ENCODE measurements at regions not wholly inside any gene's neighbourhood (a gene's known extent, or its start where the extent isn't known, plus 50 kb on each side); places are given as distances from the start of the nearest gene placed in this dataset.
"Not testable (repeated sequence)": the region's sequence is repeated elsewhere in the genome, so short reads cannot be mapped to it uniquely, and the experiment has no call there.

DNA sequence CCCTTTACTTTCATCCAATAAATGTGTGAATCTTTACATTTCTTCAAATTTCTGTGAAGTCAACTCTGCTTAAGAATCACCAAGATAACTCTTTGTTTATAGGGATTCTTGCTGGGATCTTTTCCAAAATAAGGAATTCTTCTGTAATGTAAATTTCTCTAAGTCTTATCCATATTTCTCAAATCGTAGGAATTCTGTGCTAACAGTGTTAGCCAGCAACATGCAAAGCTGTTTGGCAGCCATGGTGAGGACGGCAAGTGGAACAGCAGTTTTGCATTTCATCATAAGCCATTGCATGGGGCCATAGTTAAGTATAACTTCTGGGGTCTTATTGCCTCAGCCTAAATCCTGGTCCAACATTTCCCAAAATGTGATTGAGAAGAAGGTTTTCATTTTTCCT is 310.5 kb upstream of the PRR16 start:
- no peak for DNase-seq

DNA sequence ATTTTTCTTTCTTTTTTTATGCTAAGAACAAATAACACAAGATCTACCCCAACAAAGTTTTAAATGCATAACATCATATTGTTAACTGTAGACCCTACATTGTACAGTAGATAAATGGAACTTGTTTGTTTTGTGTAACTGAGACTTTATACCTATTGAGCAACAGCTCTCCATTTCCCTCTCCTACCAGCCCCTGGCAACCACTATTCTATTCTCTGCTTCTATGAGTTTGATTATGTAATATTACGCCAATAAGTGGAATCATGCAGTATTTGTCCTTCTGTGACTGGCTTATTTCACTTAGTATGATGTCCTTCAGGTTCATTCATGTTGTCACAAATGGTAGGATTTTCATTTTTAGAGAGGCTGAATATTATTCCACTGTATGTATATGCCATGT is 308.2 kb upstream of the PRR16 start:
- no peak for DNase-seq

DNA sequence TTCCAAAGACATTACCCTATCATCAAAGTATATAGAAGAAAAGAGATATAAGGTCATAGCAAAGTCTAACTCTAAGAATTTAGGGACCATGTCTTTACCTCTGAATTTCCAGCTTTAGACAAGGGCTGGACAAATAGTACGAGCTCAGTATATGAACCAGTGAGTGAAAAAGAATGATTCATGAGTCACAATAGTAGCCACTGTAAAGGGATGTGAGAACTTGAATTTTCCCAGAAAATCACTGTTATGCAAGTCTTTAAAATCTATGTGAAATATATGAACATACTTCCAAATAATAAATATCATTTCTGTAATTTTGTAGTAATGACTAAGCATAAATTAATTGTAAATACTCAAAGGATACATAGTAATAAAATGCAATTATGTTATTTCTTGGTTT is 305.9 kb upstream of the PRR16 start:
- DNase-seq, result no peak

DNA sequence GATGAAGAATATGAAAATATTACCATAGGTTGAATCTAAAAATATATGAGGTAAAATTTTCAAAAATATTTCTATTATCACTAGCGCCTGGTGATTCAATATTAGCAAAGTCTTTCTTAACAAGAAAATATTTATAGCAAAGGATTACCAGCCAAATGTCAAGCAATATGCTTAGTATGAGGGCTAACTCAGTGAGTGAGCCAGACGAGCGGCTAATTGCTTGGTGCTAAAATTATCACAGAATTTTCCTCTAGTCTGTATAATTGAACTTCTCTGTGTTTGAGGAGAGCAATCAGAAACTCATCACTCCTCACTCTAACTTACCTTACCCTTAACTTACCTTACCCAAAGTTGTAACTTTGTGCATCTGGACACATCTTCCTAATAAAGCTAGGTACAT is 304.9 kb upstream of the PRR16 start:
- DNase-seq, result no peak

DNA sequence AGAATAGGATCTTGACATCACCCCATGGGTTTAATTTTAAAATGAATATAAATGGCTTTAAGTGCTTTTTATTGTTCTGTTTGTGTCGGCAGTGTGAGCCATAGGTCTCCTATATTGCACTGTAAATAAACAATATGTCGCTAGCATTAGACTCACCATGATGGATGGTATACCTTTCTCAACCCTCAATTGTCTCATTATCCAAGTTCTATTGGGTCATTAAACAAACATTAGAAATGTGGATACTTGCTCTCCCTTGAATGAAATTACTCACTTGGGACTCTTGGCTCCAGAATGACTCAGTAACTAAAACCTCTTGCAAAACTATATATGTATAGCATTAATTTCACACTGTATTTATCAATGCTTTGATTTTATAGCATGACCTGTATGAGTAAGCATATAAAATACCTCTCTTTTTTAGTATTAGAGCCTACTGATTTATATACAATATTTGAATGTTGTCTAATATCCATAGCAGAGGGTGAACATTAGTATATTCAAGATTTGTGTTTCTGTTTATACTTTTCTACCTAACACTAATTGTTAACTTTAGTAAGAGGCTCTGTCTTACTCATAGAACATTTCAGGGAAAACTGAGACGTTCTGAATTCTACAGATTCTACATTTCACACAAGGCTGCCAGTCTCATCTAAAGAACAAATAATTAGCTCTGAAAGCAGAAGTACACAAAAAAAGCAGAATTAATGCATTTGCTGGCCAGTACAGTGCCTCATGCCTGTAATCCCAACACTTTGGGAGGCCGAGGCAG is 303.8 kb upstream of the PRR16 start:
- DNase-seq, result no peak

DNA sequence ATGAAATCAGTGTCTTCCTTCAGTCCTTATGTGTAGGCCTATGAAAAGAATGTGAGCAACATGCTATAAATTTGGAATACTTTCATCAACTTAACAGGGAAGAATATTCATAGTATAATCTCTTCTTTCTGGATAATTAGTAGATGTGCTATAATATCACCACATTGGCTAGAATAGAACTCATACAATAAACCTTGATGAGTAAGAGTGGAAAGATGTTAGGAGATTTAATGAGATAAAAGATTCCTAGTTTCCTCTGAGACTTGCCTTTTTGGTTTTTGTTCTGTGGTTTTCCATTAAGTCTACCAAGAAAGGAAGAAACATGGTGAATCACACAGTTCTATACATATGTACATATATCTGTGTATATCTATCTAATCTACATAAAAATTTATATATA is 301.8 kb upstream of the PRR16 start:
- no peak for DNase-seq

DNA sequence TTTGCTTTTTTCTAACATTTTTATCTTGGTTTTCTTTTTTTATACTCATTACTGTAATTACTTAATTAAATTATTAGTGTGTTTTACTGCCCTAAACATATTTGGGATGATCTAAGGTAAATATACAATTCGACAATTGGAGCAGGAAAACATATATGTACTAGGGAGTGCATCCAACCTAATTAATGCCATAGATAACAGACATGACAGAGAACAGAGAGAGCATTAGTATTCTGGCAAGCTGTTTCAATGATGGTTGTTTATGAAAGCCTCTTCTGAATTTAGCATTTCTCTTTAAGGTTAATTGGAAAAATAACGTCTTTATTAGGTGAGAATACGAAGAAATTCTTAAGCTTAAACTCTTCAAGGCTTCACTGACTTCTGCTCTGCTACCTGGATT is 300.1 kb upstream of the PRR16 start:
- no peak for DNase-seq

DNA sequence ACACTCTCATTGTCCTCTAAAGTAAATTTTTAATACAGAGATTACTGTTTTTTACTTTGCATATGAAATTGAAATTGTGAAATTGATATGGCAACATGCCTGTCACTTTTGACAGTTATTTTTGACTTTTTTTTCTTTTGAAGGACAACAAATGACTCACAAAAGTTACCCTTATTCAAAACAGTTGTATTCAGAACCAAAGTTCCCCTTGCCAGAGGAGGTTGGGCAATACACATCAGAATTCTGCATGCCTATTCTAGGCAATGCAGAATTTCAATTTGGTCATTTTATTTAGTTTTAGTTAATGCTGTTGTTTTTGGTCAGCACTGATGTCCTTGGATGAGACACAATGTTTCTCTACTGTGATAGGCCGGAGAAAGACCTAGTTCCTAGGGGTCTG is 299.1 kb upstream of the PRR16 start:
- DNase-seq, result no peak

DNA sequence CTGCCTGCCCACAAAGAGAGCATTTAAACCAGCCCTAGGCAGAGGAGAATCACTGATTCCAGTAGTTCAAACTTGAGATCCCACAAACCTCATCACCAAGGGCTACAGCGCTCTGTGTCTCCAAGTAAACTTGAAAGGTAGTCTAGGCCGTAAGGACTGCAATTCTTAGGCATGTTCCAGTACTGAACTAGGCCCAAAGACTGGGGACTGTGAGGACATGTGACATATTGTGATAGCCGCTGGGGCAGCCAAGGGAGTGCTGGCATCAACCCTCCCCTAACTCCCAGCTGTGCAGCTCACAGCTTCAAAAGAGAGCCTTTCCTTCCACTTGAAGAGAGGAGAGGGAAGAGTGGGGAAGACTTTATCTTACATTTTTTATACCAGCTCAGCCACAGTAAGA is 291.0 kb upstream of the PRR16 start:
- DNase-seq, result no peak

DNA sequence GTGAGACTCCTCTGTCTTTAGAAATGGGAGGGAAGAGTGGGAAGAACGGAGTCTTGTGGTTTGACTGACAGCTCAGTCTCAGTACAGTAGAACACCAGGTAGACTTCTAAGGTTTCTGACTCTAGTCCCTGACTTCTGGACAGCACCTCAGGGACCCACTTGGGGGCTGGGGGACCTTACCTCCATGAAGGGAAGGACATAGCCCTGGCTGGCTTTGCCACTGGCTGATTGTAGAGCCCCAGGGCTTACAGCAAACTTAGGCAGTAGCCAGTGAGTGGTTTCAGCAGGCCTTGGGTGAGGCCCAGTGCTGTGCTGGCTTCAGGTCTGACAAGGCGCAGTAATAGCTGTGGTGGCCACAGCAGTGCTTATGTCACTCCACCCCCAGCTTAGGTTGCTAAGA is 290.0 kb upstream of the PRR16 start:
- DNase-seq, result no peak

DNA sequence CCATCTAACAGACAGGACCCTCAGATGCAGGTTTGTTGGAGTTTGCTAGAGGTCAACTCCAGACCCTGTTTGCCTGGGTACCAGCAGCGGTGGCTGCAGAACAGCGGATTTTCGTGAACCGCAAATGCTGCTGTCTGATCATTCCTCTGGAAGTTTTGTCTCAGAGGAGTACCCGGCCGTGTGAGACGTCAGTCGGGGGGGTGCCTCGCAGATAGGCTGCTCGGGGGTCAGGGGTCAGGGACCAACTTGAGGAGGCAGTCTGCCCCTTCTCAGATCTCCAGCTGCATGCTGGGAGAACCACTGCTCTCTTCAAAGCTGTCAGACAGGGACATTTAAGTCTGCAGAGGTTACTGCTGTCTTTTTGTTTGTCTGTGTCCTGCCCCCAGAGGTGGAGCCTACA is 282.9 kb upstream of the PRR16 start:
- not testable (repeated sequence) for DNase-seq

DNA sequence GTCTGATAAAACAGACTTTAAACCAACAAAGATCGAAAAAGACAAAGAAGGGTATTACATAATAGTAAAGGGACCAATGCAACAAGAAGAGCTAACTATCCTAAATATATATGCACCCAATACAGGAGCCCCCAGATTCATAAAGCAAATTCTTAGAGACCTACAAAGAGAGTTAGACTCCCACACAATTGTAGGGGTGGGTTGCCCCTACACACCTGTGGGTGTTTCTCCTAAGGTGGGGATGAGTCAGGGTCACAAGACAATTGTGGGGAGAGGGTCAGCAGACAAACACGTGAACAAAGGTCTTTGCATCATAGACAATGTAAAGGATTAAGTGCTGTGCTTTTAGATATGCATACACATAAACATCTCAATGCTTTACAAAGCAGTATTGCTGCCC is 269.4 kb upstream of the PRR16 start:
- not testable (repeated sequence) for DNase-seq

DNA sequence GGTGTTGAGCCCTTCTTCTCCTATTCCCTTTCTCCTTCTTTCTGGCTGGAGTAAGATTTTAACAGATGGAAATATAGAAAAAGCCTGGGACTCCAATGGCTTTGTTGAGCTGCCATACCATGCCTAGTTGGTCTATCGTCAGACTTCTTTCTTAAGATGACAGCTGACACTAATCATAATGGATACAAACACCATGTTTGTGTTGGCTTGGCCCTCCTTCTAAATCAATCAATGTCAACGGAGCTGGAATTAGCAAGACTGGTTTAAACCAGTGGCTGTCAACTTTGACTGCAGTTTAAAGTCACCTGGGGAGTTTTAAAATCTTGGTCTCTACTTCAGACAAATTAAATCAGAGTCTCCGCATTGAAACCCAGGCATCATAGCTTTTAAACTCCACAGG is 264.5 kb upstream of the PRR16 start:
- no peak for DNase-seq

DNA sequence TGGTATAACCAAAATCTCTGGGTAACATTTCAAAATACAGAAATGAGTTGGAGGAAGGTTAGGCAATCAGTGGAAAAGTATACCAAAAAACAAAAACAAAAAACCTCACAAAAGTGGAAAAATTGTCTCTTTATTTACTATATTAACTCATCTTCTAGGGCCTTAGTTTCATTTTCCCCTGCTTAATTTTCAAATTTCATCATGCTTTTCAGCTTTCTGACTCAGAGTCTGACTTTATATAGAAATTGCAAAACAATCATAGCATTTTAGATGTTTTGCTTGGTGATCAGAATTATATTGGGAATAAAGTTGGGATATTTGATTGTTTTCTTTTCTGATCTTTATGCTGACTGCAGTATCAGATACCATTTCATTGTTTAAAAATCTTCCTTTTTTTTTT is 257.0 kb upstream of the PRR16 start:
- DNase-seq, result no peak

DNA sequence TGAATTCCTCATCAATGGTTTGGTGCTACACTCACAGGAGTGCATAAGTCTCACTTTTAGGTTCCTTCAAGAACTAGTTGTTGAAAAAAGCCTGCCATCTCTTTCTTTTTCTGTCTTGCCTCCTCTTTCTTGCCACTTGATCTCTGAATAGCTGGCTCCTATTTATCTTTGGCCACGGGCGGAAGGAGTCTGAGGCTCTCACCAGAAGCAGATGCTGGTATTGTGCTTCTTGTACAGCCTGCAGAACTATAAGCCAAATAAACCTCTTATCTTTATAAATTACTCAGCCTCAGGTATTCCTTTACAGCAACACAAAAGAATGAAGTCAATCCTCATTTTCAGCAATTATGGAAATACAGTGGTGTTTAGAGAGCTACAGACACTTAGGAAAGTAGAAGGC is 247.1 kb upstream of the PRR16 start:
- DNase-seq, result no peak

DNA sequence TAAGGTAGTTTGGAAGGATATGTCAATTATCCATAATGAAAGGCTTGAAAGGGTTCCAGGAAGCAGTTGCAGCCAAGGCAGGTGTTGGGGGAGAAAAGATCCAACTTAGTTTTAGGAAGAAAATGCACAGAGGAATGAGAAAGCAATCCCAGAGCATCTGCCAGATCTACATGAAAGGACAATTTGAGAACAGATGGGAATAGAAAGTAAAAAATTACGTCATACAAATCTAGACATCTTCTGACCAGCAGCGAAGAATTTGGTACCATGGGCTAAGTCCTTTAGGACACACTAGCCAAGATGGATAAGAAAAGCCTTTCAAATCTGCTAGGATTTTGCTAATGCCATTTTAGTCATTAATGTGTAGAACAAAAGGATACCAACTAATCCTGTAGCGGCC is 244.1 kb upstream of the PRR16 start:
- no peak for DNase-seq

DNA sequence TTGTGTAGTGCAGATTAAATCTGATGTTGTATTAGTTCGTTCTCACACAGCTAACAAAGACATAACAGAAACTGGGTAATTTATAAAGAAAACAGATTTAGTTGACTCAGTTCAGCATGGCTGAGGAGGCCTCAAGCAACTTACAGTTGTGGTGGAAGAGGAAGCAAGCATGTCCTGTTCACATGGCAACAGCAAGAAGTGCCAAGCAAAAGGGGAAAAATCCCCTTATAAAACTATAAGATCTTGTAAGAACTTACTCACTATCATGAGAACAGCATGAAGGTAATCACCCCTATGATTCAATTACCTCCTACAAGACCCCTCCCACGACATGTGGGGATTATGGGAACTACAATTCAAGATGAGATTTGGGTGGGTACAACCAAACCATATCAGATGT is 238.6 kb upstream of the PRR16 start:
- DNase-seq, result no peak

DNA sequence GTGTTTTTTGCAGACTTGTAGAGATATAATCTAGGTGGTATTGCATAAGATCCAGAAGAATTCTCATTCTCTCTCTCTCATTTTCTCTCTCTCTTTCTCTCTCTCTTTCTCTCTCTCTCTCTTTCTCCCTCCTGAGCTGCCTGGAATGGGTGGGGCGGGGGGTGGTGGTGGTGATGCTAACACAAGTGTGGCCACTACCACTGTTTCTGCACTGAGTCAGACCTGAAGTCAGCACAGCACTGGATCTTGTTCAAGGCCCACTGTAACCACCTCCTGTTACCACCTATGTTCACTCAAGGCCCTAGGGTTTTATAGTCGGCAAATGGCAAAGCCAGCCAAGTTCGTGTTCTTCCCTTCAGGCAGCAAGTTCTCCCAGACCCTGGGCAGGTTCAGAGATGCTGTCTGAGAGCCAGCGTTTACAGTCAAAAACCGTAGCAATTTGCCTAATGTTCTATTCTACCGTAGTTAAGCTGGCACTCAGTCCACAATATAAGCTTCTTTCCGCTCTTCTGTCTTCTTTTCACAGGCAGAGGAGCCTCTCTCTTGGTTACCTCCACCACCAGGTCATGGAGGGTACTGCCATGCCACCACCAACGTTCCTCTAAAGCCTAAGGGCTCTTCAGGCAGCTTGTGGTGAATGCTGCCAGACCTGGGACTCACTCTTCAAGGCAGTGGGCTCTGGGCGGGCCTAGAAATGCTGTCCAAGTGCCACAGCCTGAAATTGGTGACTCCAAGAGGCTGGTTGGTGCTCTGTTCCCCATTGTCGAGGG is 235.7 kb upstream of the PRR16 start:
- DNase-seq, result no peak

DNA sequence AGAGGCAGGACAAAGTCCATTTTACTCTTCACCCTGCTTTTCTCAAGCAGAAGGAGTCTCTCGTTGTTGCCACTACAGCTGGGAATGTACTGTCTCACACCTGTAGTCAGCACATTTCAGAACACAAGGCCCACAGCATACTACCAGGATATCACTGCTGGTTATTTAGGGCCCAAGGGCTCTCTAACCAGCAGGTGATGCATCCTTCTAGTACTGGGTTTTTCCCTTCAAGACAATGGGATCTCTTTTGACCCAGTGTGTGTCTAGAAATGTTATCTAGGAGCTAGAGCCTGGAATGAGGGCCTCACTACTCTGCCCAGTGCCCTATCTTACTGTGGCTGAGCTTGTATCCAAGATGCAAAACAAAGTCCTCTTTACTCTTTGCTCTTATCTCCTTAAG is 235.1 kb upstream of the PRR16 start:
- no peak for DNase-seq

DNA sequence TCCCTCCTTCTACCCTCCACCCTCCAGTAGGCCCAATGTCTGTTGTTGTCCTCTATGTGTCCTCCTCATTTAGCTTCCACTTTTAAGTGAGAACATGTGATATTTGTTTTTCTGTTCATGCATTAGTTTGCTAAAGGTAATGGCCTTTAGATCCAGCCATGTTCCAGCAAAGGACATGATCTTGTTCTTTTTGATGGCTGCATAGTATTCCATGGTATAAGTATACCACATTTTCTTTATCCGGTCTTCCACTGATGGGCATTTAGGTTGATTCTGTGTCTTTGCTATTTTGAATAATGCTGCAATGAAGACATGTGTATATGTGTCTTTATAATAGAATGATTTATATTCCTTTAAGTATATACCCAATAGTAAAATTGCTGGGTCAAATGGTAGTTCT is 232.5 kb upstream of the PRR16 start:
- DNase-seq, result no peak

DNA sequence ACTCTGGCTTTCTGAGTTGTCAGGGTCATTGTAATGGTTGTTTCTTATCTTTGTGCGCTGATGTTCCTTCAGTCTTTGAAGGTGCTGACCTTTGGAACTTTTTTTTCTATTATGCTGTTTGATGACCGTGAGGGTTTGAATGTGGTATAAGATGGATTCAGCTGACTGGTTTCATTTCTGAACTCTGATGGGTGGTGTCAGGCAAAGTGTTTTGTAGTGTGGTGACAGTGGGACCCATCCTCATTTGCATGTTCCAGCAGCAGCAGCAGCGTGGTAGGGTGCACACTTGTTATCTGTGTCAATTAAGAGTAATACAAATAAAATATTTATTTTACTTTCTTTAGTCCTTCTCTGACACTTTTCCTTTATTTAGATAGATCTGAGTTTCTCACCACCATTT is 227.7 kb upstream of the PRR16 start:
- no peak for DNase-seq

DNA sequence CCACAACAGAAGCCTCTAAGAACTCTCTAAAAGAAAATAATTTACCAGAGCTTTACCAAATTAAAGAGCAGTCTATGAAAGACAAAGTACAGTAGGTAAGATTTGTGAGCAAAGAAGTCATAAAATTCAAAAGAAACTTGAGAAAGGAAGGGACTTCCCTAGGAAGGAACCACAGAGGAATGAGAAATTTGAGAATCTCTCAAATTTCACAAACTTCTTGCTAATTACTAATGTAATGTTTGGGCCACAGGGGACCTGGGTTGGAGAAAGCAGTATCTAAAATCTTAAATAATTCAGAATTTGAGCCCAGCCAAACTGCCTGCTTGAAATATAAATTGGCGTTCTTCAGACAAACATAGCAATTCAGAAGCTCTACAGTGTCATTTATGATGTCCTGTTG is 225.0 kb upstream of the PRR16 start:
- no peak for DNase-seq

DNA sequence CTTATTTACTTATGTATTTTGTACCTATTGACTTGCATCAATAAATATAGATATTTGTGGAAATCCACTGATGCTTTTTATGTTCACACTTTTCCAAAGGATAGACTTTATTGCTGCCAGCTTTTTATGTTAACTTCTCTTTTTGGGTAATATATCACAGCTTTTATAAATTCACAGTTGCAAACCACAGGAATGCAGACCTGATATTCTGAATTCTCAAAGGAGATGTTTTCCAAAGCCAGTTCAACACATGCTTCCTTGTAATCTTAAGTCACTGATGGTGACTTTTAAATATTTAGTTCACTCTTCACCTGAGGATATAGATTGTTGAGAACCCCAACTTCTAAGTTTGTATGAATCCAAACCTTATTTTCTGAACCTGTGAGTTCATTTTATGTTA is 223.4 kb upstream of the PRR16 start:
- DNase-seq, result no peak

DNA sequence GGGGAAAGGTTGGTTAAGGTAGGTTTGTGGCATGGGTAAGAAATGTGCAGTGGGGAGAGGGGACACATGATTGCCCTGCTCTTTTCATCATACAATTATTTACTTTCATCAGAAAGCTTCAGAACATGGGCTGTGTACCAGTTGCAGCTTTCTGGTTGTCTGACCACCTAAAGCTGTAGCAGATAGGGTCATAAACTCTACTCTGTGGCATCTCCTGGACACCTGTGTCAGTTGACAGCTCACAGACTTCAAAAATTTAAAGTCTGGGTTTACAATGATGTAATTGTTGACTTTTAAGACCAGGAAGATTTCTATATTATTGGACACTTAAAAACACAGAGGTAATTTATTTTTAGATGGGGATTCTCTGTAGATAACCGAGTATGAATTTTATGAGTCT is 222.7 kb upstream of the PRR16 start:
- DNase-seq, result no peak

DNA sequence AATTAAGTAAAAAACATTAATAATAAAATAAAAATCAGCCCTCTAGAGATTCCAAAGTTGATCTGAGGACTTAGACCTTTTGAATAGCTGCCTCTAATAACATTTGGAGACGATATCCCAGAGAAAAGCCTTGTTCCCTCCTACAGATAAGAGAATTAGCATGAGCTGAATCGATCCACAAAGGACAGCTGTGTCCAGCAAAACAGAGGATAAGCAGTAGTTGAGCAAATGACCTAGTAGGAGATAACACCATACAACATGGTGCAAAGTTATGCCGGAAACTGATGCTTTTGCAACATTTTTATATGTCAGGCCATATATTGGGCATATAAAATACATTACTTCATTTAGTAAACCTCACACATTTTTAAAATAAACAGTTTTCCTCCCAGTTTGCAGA is 212.2 kb upstream of the PRR16 start:
- no peak for DNase-seq
